Activated naive CD4-positive, alpha-beta T cell (primary cell): ENCODE measurements at regions not wholly inside any gene's neighbourhood (a gene's known extent, or its start where the extent isn't known, plus 50 kb on each side); places are given as distances from the start of the nearest gene placed in this dataset.

ENCODE experiments used
- DNase-seq, 4 experiments: peaks; one replicate each; lab custom pipeline; 2025; lab: John Stamatoyannopoulos, UW

DNA sequence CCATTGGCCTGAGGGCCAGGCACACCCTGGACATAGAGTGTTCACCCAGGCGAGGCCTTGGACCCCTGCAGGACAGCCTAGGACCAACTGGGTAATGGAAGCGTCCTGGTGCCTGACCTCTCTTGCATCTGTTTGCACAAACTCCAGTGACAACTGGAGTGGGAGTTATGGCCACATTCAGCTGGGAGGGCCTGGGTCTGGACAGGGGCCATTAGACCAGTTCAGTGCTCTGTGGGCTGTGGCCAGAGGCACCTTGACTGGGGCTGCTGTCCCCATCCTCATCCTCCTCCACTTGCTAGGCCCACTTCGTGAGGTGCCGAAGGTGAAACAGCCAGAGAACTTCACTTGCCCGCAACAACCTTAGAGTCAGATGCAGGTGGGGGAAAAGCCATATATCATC, 372.7 kb upstream of the IRX1 start:
- DNase-seq, result no peak

GRCh38 chr5:3221432-3221831, 374.2 kb upstream of the IRX1 start:
- no peak for DNase-seq

DNA sequence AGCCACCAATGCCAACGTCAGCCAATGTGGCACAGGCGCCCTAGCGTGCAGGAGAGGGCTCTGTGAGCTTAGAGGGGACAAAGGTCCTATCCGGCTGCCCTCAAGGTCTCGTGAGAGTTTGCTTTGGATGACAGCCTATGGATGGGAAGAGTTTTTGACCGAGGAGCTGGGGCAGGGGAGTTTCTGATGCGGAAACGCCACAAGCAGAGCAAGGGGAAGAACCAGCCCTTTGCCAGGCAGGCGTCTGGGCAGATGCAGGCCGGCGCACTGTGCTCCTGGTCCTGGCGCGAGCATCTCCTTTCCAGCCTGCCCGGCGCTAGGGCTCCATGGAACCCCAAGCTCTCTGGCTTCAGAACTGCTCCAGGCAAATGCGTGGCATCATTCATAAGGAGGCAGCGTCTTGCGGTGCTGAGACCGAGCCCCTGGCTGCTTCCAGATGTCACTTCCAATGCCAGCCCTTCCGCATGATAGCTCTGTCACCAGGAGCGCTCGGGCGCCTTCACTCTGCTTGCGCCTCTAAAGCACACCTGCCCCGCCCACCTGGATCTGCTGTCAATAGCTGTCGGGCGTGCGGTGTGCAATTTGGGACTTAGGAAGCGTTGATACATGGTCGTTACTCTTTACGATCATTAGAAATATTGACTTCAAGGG, 374.9 kb upstream of the IRX1 start:
- DNase-seq, result no peak

GRCh38 chr5:3220201-3220600, 375.4 kb upstream of the IRX1 start:
- DNase-seq, result no peak

GRCh38 chr5:3218916-3219650, 376.5 kb upstream of the IRX1 start:
- no peak for DNase-seq

DNA sequence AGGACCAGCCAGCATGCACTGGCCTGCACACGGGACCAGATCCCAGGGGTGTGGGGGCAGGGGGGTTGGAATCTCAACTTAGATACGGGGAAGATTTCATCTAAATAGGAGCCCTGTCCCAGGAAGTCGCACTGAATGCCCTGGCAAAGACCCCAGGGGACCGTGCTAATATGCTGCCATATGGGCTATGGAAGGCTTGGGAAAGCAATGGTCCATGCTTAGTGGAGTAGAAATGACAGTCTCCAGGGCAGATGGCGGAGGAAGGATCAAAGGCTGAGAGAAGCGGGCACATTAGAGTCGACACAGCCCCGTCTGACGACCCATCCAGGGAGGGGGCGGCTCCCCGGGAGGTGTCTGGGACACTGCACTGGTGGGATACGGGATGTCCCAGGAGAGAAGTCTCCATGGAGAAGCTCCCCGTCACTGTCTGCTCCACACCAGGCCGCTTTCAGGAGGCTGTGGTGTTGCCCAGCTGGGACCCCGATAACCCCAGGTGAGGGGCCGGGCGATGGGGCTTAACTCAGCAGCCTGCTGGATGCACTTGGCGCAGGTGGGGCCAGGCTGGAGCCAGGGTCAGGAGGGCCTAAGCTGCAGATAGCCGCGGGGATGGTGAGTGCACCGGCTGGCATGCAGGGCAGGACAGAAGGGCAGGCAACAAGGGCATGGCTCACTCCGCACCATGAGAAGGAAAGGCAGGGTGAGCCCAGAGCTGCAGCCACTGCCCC, 377.7 kb upstream of the IRX1 start:
- no peak for DNase-seq

GRCh38 chr5:3217114-3217513, 378.5 kb upstream of the IRX1 start:
- no peak for DNase-seq

DNA sequence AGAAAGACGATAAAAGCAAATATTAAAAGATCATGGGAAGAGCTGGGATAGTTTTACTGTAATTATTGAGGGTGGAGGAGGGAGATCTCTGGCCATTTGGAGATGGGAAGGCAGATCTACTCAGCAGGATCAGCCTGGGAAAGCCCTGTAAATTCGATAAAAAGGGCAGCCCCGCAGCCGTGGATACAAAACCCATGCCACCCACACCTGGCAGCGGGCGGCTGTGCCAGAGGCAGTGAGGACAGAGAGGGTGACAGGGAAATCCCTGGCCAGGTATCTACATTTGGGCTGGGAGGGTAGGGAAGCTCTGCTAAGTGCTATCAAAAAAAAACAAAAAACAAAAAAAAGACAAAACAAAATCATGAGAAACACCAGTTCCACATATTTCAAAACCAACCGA, 379.2 kb upstream of the IRX1 start:
- no peak for DNase-seq

DNA sequence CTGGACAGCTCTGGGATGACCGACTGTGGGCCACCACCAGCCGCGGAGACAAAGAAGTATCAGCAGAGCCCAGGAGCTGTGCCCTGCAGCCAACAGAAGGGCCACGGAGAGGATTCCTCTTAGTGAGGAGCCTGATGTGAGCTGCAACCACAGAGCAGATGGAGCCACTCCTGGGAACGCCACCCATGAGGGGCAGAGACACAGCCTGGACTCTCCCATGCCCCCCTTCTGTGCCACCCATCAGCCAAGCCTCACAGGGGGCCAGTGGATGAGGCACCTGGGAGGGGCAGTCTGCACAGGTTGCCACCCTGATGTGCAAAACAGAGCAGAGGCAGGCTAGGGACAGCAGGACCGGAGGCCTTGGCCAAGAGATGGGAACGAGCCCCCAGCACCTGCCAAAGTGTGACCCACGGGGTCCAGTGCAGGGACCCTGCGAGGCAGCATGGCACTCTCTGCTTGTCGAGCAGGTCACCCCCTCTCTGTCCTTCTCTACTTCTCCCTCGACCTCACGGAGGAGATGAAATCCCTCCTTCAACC, 380.7 kb upstream of the IRX1 start:
- no peak for DNase-seq

- no peak for DNase-seq
These were observed 381.2 kb upstream of the IRX1 start for GRCh38 chr5:3214396-3214795.

DNA sequence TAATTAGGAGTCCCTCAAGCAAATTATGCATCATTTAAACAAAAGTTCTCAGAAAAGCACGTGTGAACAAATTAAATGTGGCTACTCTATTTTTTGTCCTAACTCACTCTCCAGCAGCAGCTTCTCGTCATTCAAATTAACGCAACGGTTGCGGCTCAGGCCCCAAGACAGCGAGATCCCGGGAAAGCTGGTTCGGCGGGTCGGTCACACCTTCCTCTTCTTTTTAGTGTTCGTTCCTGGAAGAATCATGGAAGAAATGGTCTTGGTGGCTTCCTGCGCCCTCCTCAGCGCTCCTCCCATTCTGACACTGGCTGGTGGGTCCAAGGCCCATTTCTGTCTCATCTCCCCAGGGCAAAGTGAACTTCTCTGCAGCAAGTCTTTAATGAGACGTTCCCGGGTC, 382.8 kb upstream of the IRX1 start:
- DNase-seq, result no peak

GRCh38 chr5:3210531-3210930, 385.1 kb upstream of the IRX1 start:
- no peak for DNase-seq

GRCh38 chr5:3209918-3210317, 385.7 kb upstream of the IRX1 start:
- no peak for DNase-seq

DNA sequence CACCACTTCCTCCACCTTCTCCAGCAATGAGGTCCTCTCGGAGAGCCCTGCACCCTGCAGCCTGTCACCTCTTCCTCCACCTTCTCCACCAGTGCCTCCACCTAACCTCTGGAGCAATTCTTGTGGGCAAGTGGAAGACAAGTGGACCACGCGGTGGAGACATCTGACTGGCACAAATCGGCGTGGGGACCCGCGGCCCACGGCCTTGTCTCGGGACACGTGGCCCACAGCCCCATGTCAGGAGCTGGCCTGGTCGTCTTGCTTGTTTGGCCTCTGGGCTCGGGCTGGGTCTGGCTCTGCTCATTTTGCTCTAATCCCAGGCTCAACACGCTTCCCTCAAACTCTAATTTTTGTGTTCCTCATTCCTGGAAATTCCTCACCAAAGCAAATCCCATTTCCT, 393.1 kb upstream of the IRX1 start:
- DNase-seq, result no peak

DNA sequence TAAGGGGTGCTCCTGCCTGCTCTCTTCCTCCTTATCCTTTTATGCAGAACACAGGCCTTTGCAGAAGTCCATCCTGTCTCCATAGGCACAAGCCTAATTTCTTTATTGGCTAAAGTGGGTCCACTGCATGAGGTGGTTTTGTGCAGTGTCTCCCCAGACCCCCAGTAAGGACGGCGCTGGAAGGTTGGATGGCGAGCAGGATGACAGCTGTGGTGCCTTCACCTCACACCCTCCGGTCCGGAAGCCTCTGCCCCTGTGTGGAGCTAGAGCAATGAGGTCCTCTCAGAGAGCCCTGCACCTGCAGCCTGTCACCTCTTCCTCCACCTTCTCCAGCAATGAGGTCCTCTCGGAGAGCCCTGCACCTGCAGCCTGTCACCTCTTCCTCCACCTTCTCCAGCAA, 393.7 kb upstream of the IRX1 start:
- DNase-seq, result no peak

GRCh38 chr5:3201121-3201520, 394.5 kb upstream of the IRX1 start:
- no peak for DNase-seq

GRCh38 chr5:3199962-3200755, 395.5 kb upstream of the IRX1 start:
- DNase-seq, result no peak

GRCh38 chr5:3198074-3198449, 397.6 kb upstream of the IRX1 start:
- DNase-seq, result no peak

DNA sequence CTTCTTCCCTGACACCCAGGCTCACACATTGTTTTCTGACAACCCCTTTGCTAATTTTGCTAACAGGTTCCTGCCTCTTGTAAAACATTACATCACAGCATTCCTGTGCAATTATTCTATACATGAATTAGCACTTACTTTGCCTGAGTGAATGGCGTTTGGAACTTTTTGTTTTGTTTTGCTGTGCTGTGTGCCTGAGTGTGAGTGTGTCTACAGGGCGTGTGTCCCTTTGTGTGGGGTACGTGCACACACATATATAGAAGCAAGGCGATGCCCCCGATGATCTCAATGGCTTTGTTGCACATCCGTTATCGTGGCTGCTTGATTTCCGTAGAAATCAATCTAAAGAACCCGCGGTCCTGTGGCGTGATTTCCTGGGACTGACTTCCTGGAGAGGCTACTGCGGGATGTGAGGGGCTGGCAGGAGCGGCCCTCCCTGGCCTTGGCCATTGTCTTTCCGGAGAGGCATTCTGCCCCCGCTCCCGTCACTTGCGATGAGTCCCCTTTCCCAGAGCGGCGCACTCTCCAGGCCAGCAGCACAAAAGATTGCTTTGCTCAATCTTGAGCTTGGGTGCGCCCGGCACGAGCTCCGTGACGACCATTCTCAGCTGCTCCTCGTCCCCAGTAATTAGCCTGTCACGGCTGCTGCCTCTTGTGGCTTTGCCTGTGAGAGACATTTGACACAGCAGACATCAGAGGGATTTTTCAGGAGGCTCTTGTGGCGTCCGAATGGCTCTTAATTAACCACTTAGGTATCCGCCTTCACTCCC, 398.1 kb upstream of the IRX1 start:
- DNase-seq, result no peak

DNA sequence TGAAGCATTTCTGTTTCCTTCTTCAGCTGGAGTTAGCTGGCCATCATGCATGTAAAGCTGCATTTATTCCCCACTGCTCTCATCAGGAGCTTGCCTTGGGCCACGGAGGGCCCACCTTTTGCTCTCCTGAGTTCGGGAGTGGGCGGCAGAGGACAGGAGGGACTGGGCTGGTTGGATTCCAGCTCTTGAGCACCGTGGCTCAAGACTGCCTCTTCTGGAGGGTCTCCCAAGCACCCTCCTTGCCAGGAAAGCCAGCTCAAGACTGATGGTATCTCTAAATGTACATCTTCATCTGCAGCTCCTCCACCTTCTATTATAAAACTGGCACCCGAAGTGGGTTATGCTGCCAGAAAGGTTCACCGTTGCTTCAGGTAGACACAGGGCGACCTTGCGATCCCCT, 399.6 kb upstream of the IRX1 start:
- no peak for DNase-seq

DNA sequence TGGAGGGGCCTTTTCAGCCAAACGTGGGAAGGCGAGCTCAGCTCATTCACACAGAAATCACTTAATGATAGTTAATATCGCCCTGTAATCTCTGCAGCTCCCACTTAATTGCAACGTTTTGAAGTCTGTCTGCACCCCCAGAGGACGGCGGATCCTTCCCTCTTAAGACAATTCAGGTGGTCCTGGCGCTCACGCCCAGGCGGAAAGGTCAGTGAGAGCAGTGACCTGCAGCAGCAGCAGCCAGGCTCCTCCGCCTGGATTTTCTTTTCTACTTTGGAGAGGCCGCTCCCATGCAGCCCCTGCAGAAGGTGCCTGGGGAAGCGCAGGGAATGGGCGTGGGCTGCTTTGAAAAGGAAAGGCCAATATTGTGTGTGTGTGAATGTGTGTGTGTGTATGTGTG, 400.9 kb upstream of the IRX1 start:
- no peak for DNase-seq

DNA sequence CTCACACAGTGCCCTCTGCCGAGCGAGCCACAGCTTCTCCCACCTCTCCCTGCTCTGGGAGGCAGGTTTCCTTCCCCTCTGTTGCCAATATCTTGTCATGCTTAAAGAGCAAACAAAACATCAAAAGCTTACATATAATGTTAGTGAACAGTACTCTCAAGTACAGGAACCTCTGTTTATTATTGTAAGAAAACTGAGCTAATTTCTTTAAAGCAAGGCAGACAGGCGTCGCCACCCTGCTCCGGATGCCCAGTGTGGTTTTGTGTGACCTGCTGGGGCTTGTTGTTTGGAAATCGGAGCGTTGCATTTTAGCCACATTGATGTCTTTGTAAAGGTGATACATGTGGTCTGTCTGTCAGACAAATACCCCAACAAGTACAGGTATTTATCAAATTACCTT, 401.4 kb upstream of the IRX1 start:
- DNase-seq, result no peak
